HEK293T (cell line): ENCODE measurements at regions not wholly inside any gene's neighbourhood (a gene's known extent, or its start where the extent isn't known, plus 50 kb on each side); places are given as distances from the start of the nearest gene placed in this dataset.

Experiments used
- ARNT ChIP-seq: fragments of 450-650 bp; IDR thresholded peaks from 2 replicates; pipeline ENCODE4 v1.6.1; 2017; ENCODE audit warnings: mild to moderate bottlenecking
- BHLHE40 ChIP-seq: fragments of 450-650 bp; IDR thresholded peaks from 2 replicates; pipeline ENCODE4 v1.6.1; 2016; ENCODE audit warnings: mild to moderate bottlenecking, moderate library complexity, borderline replicate concordance
- ELF4 ChIP-seq: fragments of 450-650 bp; IDR thresholded peaks from 2 replicates; pipeline ENCODE4 v1.6.1; 2017; ENCODE audit warnings: antibody characterized with exemption
- FOXA1 ChIP-seq: fragments of 450-650 bp; IDR thresholded peaks from 2 replicates; pipeline ENCODE4 v1.6.1; 2016; ENCODE audit warnings: mild to moderate bottlenecking
- FOXK2 ChIP-seq: fragments of 450-650 bp; IDR thresholded peaks from 2 replicates; pipeline ENCODE4 v1.6.1; 2016; ENCODE audit warnings: mild to moderate bottlenecking
- FOXM1 ChIP-seq: fragments of 450-650 bp; IDR thresholded peaks from 2 replicates; pipeline ENCODE4 v1.6.1; 2017; ENCODE audit warnings: mild to moderate bottlenecking, borderline replicate concordance
- HDGF ChIP-seq: fragments of 450-650 bp; IDR thresholded peaks from 2 replicates; pipeline ENCODE4 v1.6.1; 2017; ENCODE audit warnings: antibody characterized with exemption, borderline replicate concordance
- L3MBTL2 ChIP-seq: fragments of 450-650 bp; conservative IDR thresholded peaks from 2 replicates; pipeline ENCODE4 v1.6.1; 2016; ENCODE audit warnings: mild to moderate bottlenecking
- LEF1 ChIP-seq: fragments of 450-650 bp; IDR thresholded peaks from 2 replicates; pipeline ENCODE4 v1.6.1; 2017; ENCODE audit warnings: mild to moderate bottlenecking, borderline replicate concordance
- PKNOX1 ChIP-seq: fragments of 450-650 bp; IDR thresholded peaks from 2 replicates; pipeline ENCODE4 v1.6.1; 2016
- SP1 ChIP-seq: fragments of 450-650 bp; IDR thresholded peaks from 2 replicates; pipeline ENCODE4 v1.6.1; 2017
- SUZ12 ChIP-seq: fragments of 450-650 bp; IDR thresholded peaks from 2 replicates; pipeline ENCODE4 v1.6.1; 2016; ENCODE audit warnings: mild to moderate bottlenecking
- TARDBP ChIP-seq: fragments of 450-650 bp; IDR thresholded peaks from 2 replicates; pipeline ENCODE4 v1.6.1; 2016

- no peak for TF ChIP-seq PKNOX1
- no peak for TF ChIP-seq LEF1
- no peak for TF ChIP-seq L3MBTL2
- no peak for TF ChIP-seq FOXA1
- no peak for TF ChIP-seq FOXM1
- TF ChIP-seq SP1 = no peak
- TF ChIP-seq SUZ12 = no peak
- TF ChIP-seq TARDBP = no peak
- TF ChIP-seq BHLHE40 = no peak
- no peak for TF ChIP-seq FOXK2
- no peak for TF ChIP-seq ELF4
- no peak for TF ChIP-seq HDGF
- no peak for TF ChIP-seq ARNT
Observed at GRCh38 chr10:28894146-28894545, 216.8 kb downstream of the BAMBI start.
